ENCODE measurements at regions not wholly inside any gene's neighbourhood (a gene's known extent, or its start where the extent isn't known, plus 50 kb on each side); places are given as distances from the start of the nearest gene placed in this dataset.

DNA sequence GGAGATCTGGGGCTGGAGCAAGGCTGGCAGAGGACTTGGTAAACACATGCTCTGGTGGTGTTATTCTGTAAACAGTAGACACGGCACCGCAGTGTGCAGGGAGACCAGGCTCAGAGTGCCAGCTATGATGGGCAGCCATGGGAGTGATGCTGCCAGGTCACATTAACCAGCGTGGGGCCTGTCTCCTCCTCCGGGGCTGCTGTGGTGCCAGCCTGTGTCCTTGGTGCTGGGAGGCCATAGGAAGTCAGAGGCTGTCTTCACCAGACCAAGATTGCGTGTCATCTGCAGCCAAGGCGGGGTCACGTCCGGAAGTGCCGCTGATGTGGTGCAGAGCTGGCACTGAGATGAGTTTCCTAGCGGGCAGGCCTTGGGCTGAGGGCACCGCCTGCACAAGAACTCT lies 236.0 kb downstream of the GLRX3 start:
- no peaks in the 10 kb centered on the region for H4K20me1 ChIP-seq (replicated peaks; ENCODE audit: insufficient read depth)
- no peak overlapping the region for H3K27ac Mint-ChIP-seq
- H3K27me3 ChIP-seq (ENCODE audit: insufficient read depth) = no peaks in the 10 kb centered on the region
- H3K27me3 Mint-ChIP-seq (ENCODE audit: insufficient read depth, low read depth, poor library complexity) = peaks cover 6% of the 10 kb centered on the region
- H3K9me3 Mint-ChIP-seq = peaks cover 99% of the 10 kb centered on the region
- DNase-seq (ENCODE audit: low spot score) (no peak), ATAC-seq (no peak)
- H3K4me3 Mint-ChIP-seq = no peak overlapping the region
- no peak overlapping the region for H3K4me2 ChIP-seq
- H3K36me3 ChIP-seq (ENCODE audit: insufficient read depth) = no peaks in the 10 kb centered on the region; the same call in 1 of the 2 replicates
- H3F3A ChIP-seq (replicated peaks; ENCODE audit: low read depth) = no peaks in the 10 kb centered on the region
- no peaks in the 10 kb centered on the region for H3K79me2 ChIP-seq (replicated peaks; ENCODE audit: insufficient read depth)
- no peak overlapping the region for H2AFZ ChIP-seq
- H3K4me3 ChIP-seq = no peak overlapping the region
- H3K4me1 Mint-ChIP-seq = no peaks in the 10 kb centered on the region
- no peaks in the 10 kb centered on the region for H3K4me1 ChIP-seq (ENCODE audit: insufficient read depth)
- peaks cover 42% of the 10 kb centered on the region for H3K36me3 Mint-ChIP-seq (ENCODE audit: low read depth)
- H3K27ac ChIP-seq (ENCODE audit: low read depth) = no peak overlapping the region
- TF ChIP-seq, protein P1, sequence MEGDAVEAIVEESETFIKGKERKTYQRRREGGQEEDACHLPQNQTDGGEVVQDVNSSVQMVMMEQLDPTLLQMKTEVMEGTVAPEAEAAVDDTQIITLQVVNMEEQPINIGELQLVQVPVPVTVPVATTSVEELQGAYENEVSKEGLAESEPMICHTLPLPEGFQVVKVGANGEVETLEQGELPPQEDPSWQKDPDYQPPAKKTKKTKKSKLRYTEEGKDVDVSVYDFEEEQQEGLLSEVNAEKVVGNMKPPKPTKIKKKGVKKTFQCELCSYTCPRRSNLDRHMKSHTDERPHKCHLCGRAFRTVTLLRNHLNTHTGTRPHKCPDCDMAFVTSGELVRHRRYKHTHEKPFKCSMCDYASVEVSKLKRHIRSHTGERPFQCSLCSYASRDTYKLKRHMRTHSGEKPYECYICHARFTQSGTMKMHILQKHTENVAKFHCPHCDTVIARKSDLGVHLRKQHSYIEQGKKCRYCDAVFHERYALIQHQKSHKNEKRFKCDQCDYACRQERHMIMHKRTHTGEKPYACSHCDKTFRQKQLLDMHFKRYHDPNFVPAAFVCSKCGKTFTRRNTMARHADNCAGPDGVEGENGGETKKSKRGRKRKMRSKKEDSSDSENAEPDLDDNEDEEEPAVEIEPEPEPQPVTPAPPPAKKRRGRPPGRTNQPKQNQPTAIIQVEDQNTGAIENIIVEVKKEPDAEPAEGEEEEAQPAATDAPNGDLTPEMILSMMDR (conservative IDR thresholded peaks at IDR 0.05; ENCODE audit: low read depth in 2 of 2) = no peak
- no peak for TF ChIP-seq NANOG (IDR thresholded peaks at IDR 0.05; ENCODE audit: borderline replicate concordance)
- H3K9me2 ChIP-seq (ENCODE audit: insufficient read depth) = no peaks in the 10 kb centered on the region

DNA sequence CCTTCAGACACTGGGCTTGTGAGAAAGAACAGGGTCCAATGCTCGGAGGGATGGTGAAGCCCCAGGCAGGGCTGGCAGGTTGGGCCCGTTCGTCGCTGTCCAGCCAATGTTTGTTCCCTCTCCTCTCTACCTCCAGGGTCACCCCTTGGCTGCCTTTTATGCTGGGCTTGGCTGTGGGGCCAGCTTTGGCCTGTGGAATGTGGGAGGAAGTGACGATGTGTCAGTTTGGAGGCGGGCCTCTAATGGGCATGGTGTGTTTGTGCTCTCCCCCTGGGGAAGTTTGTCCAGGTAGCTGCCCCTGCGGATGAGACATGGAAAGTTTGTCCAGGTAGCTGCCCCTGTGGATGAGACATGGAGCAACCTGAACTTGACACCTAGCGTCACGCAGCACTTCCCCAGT lies 236.7 kb downstream of the GLRX3 start:
- Histone ChIP-seq H3K4me3 (no peak overlapping the region), H3K27ac (ENCODE audit: low read depth) (no peak overlapping the region), H3K9me2 (ENCODE audit: insufficient read depth) (no peaks in the 10 kb centered on the region), H3K4me1 (ENCODE audit: insufficient read depth) (no peaks in the 10 kb centered on the region), H3K4me2 (no peak overlapping the region), H3K79me2 (replicated peaks; ENCODE audit: insufficient read depth) (no peaks in the 10 kb centered on the region), H3K27me3 (ENCODE audit: insufficient read depth) (no peaks in the 10 kb centered on the region), H3K36me3 (ENCODE audit: insufficient read depth) (no peaks in the 10 kb centered on the region; the same call in 1 of the 2 replicates), H4K20me1 (replicated peaks; ENCODE audit: insufficient read depth) (no peaks in the 10 kb centered on the region), H3F3A (replicated peaks; ENCODE audit: low read depth) (no peaks in the 10 kb centered on the region), H2AFZ (no peak overlapping the region)
- no peaks in the 10 kb centered on the region for H3K4me1 Mint-ChIP-seq
- no peak overlapping the region for H3K27ac Mint-ChIP-seq
- H3K27me3 Mint-ChIP-seq (ENCODE audit: insufficient read depth, low read depth, poor library complexity) = peaks cover 6% of the 10 kb centered on the region
- TF ChIP-seq JUNB (IDR thresholded peaks at IDR 0.05; ENCODE audit: unreplicated experiment) (no peak), CREB1 (CRISPR knock-in tag; IDR thresholded peaks at IDR 0.05; ENCODE audit: low read depth) (no peak), POLR2AphosphoS5 (IDR thresholded peaks at IDR 0.05; ENCODE audit: low read depth) (no peak)
- DNase-seq (ENCODE audit: low spot score) = no peak
- no peak for ATAC-seq
- no peak overlapping the region for H3K4me3 Mint-ChIP-seq
- peaks cover 44% of the 10 kb centered on the region for H3K36me3 Mint-ChIP-seq (ENCODE audit: low read depth)
- H3K9me3 Mint-ChIP-seq = peaks cover 99% of the 10 kb centered on the region

DNA sequence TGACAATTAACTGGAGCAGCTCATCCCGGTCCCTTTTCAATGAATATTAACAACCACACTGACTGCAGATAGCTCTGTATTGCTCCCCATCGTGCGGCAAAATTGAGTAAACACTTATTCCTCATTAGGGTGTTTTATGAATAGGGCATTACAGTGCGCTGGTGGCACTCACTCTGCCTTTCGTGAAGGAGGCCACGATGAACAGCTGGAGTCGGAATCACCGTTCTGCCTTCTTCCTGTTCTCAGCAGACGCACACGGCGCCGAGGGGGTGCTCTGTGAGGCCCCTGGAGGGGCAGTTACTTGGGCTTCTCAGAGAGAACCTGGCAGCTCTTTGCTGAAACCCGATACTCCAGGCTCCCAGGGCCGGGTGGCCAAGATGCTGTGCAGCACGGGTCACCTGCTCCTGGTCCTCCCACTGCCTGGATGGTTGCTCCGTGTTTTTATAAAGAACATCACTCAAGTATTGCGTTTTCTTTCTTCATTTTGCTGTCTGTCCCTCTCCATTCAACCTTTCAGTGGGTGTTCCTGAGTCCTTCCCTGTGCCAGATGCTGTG lies 241.9 kb downstream of the GLRX3 start:
- H3K4me2 ChIP-seq = no peak overlapping the region
- no peak overlapping the region for H3K4me3 ChIP-seq
- Mint-ChIP-seq H3K9me3 (peaks cover 100% of the 10 kb centered on the region), H3K27me3 (ENCODE audit: insufficient read depth, low read depth, poor library complexity) (peaks cover 2% of the 10 kb centered on the region), H3K27ac (no peak overlapping the region), H3K36me3 (ENCODE audit: low read depth) (peaks cover 40% of the 10 kb centered on the region), H3K4me1 (no peaks in the 10 kb centered on the region), H3K4me3 (no peak overlapping the region)
- ATAC-seq (no peak), DNase-seq (ENCODE audit: low spot score) (no peak)
- H3K79me2 ChIP-seq (replicated peaks; ENCODE audit: insufficient read depth) = no peaks in the 10 kb centered on the region
- no peaks in the 10 kb centered on the region for H4K20me1 ChIP-seq (replicated peaks; ENCODE audit: insufficient read depth)
- H3F3A ChIP-seq (replicated peaks; ENCODE audit: low read depth) = no peaks in the 10 kb centered on the region
- no peak overlapping the region for H2AFZ ChIP-seq
- H3K27ac ChIP-seq (ENCODE audit: low read depth) = no peak overlapping the region
- no peaks in the 10 kb centered on the region; the same call in 1 of the 2 replicates for H3K36me3 ChIP-seq (ENCODE audit: insufficient read depth)
- no peaks in the 10 kb centered on the region for H3K4me1 ChIP-seq (ENCODE audit: insufficient read depth)
- no peaks in the 10 kb centered on the region for H3K9me2 ChIP-seq (ENCODE audit: insufficient read depth)
- H3K27me3 ChIP-seq (ENCODE audit: insufficient read depth) = no peaks in the 10 kb centered on the region
- TF ChIP-seq EZH2 (IDR thresholded peaks at IDR 0.05; ENCODE audit: low read depth, unreplicated experiment) = no peak
- no peak for TF ChIP-seq JUNB (IDR thresholded peaks at IDR 0.05; ENCODE audit: unreplicated experiment)
- TF ChIP-seq, protein P2, sequence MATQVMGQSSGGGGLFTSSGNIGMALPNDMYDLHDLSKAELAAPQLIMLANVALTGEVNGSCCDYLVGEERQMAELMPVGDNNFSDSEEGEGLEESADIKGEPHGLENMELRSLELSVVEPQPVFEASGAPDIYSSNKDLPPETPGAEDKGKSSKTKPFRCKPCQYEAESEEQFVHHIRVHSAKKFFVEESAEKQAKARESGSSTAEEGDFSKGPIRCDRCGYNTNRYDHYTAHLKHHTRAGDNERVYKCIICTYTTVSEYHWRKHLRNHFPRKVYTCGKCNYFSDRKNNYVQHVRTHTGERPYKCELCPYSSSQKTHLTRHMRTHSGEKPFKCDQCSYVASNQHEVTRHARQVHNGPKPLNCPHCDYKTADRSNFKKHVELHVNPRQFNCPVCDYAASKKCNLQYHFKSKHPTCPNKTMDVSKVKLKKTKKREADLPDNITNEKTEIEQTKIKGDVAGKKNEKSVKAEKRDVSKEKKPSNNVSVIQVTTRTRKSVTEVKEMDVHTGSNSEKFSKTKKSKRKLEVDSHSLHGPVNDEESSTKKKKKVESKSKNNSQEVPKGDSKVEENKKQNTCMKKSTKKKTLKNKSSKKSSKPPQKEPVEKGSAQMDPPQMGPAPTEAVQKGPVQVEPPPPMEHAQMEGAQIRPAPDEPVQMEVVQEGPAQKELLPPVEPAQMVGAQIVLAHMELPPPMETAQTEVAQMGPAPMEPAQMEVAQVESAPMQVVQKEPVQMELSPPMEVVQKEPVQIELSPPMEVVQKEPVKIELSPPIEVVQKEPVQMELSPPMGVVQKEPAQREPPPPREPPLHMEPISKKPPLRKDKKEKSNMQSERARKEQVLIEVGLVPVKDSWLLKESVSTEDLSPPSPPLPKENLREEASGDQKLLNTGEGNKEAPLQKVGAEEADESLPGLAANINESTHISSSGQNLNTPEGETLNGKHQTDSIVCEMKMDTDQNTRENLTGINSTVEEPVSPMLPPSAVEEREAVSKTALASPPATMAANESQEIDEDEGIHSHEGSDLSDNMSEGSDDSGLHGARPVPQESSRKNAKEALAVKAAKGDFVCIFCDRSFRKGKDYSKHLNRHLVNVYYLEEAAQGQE (IDR thresholded peaks at IDR 0.05; ENCODE audit: unreplicated experiment) = no peak
- TF ChIP-seq ZNF331 (CRISPR knock-in tag; IDR thresholded peaks at IDR 0.05; ENCODE audit: low read depth) = no peak
- TF ChIP-seq POLR2AphosphoS5 (IDR thresholded peaks at IDR 0.05; ENCODE audit: low read depth) = no peak

All from GM23338 (cell line).